Right renal cortex interstitium (tissue), 3 donors: ENCODE measurements at regions not wholly inside any gene's neighbourhood (a gene's known extent, or its start where the extent isn't known, plus 50 kb on each side); places are given as distances from the start of the nearest gene placed in this dataset.
"Not testable (repeated sequence)": the region's sequence is repeated elsewhere in the genome, so short reads cannot be mapped to it uniquely, and the experiment has no call there.

ENCODE experiments used
- DNase-seq, 3 donors: peaks; one replicate each; pipeline ENCODE4 v3.0.0-alpha.2; 2013; ENCODE audit warnings: low read depth in 3 of 3, low spot score in 2 of 3

DNA sequence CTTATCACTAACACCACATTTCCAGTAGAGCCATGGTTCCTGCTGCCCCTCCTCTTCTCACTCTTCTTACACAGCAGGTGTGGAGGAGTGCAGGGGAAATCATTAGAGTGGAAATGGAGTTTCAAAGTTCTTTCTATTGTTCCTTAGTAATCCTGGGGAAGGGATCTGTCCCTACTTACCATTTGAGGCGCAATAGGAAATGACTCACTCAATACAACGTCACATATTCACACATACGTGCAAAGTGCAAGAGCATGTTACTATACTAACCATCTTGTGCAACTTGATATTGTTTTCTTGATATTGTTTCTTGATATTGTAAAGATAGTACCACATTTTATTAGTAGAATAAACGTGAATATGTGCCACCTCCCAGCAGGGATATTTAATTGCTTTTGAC, 1010.2 kb downstream of the DNAJB9 start:
- DNase-seq = no peak

GRCh38 chr7:109582211-109582610, 1012.5 kb downstream of the DNAJB9 start:
- DNase-seq = no peak

DNA sequence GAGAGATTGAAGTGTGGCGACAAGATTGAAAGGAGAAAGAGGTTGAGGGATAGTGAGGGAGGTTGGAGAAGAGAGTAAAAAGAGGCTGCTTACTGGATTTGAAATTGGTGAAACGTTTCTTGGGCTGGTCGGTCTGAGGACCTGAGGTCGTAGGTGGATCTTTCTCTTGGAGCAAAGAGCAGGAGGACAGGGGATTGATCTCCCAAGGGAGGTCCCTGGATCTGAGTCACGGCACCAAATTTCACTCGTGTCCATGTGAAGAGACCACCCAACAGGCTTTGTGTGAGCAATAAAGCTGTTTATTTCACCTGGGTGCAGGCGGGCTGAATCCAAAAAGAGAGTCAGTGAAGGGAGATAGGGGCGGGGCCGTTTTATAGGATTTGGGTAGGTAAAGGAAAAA, 1027.3 kb downstream of the DNAJB9 start:
- not testable (repeated sequence) for DNase-seq

GRCh38 chr7:109611656-109612055, 1042.0 kb downstream of the DNAJB9 start:
- DNase-seq = no peak

- no peak for DNase-seq
These were observed 1046.9 kb downstream of the DNAJB9 start for GRCh38 chr7:109616551-109617069.

- DNase-seq = no peak
These were observed 1052.6 kb downstream of the DNAJB9 start for GRCh38 chr7:109622320-109622719.

GRCh38 chr7:109632890-109633289, 1063.2 kb downstream of the DNAJB9 start:
- not testable (repeated sequence) for DNase-seq

DNA sequence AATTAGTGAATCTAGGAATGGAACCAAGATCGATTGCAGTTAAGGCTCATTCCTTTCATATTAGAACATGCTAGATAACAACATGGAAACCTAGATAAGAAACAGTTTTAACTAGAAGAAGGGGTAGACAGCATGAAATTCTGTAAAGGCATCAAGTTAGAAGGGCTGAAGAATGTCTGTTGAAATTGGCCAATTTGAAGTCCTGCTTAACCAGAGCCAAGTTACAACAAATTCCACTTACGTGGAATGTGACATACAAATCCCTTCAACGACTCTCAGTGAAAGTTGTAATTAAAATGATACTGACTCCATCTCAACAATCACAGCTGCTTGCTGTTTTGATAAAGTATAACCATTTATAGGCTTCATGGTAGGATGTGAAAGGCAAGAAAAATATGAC, 1065.7 kb downstream of the DNAJB9 start:
- no peak for DNase-seq

- DNase-seq = no peak
These were observed 1067.8 kb downstream of the DNAJB9 start for GRCh38 chr7:109637428-109637990.

DNA sequence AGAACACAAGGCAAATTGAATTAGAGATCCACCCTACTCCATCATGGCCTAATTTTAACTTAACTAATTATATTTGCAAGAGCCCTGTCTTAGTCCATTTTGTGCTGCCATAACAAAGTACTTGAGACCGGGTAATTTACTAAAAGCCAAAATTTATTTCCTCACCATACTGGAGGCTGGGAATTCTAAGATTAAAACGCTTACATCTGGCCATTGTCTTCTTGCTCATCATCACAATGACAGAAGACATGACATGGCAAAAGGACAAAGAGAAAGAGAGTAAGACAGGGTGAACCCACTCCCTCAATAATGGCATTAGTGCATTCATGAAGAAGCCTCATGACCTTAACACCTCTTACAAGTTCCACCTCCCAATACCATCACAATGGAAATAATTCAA, 1068.6 kb downstream of the DNAJB9 start:
- no peak for DNase-seq

- DNase-seq = no peak
These were observed 1069.9 kb downstream of the DNAJB9 start for GRCh38 chr7:109639561-109639960.

- DNase-seq = no peak
These were observed 1071.8 kb downstream of the DNAJB9 start for GRCh38 chr7:109641445-109641844.

DNA sequence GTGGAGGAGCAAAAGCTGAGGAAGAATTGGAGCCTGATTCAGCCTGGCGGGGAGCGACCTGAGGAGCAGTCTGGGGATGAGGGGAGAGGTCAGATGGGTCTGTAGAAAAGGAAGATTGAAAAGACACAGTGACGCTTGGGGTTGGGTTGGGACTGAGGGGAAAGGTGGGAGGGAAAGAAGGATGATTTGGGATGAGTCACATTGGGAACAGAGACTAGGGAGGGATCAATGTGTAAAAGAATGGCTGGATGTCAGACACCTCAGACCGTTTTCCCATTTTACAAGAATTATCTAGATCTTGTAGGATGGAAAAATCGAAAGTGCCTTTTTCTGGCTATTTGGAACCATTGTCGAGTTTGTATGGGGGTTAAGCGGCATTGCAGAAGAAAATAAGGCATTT, 1076.5 kb downstream of the DNAJB9 start:
- no peak for DNase-seq

- DNase-seq = not testable (repeated sequence)
These were observed 1076.9 kb downstream of the DNAJB9 start for GRCh38 chr7:109646594-109646993.

GRCh38 chr7:109647263-109647662, 1077.6 kb downstream of the DNAJB9 start:
- not testable (repeated sequence) for DNase-seq

GRCh38 chr7:109659261-109659660, 1089.6 kb downstream of the DNAJB9 start:
- no peak for DNase-seq

DNA sequence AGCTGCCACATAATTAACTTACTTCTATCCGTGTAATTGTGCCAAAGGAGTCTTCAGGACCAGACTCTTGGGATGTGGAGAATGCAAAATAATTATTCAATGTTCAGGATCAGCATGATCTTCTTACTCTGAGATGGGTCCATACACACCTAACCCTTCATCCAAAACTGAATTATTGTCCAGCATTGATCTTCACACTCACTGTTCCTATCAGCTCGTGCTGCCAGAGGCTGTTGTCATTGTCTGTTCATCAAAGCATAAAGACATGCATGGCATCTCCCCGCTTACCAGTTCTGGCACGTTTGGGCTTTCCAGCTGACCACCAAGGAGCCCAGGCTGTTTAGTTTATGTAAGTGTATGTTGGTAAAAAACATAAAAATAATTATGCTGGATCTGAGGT, 1090.7 kb downstream of the DNAJB9 start:
- DNase-seq = no peak

DNA sequence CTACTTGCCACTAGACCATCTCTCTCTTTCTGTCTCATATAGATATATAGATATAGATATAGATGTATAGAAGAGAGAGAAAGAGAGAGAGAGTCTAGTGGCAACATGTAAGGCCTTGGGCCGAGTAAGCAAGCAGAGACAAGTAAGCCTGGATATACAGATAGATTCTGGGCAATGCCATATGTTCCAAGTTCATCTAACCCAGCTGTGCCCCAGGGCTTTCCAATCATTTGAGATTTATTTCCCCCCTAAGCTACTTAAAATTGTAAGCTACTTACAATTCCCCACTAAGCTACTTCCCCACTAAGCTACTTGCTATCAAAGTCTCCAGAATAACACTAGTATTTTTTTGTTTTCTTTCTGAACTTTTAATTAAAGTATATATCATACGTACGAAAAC, 1094.1 kb downstream of the DNAJB9 start:
- DNase-seq = no peak

DNA sequence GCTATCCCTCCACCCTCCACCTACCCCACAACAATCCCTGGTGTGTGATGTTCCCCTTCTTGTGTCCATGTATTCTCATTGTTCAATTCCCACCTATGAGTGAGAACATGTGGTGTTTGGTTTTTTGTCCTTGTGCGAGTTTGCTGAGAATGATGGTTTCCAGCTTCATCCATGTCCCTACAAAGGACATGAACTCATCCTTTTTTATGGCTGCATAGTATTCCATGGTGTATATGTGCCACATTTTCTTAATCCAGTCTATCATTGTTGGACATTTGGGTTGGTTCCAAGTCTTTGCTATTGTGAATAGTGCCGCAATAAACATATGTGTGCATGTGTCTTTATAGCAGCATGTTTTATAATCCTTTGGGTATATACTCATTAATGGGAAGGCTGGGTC, 1117.6 kb downstream of the DNAJB9 start:
- DNase-seq = not testable (repeated sequence)

GRCh38 chr7:109692613-109693012, 1122.9 kb downstream of the DNAJB9 start:
- DNase-seq = not testable (repeated sequence)

DNA sequence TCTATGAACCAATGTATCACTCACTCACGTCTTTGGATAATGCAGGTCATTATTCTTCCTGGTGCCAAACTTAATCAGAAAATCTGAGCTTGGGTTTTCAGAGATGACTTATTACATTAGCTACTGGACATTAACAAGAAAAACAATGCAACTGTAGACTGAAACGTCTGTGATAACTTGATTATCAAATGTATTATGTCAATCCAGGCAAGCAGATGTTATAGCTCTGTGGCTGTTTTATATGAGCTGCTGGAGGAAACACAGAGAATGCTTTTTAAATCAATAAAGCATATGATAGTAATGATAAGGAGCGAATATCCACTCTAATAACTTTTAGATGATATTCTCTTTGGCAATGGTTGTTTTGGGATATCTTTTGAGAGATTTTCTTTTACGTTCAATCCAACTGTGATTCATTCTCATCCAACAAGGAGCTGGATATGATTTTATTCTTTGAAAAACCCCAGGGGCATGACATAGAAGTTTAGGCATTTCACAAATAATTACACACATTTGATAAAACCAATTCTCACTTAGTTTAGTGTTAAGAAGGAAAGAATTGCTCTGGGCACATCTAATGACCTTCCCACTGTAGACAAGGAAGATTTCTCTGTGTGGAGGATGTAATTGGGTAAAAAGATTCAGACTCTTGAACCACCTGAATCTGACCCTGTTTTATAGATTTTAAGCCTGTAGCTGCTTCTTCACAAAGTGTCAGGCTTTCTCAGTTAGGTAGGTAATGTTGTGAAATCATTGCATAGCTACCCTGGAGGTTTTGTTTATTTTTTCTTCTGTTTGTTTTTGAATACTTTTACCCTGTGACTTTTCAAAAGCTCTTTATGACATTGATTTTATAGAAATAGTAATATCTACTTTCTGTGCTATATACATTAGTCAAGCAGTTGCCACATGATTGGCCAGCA, 1124.7 kb downstream of the DNAJB9 start:
- no peak for DNase-seq

- no peak for DNase-seq
These were observed 1125.7 kb downstream of the DNAJB9 start for GRCh38 chr7:109695419-109695818.
